Panc1 (cell line): ENCODE measurements at regions not wholly inside any gene's neighbourhood (a gene's known extent, or its start where the extent isn't known, plus 50 kb on each side); places are given as distances from the start of the nearest gene placed in this dataset.
"Not testable (repeated sequence)": the region's sequence is repeated elsewhere in the genome, so short reads cannot be mapped to it uniquely, and the experiment has no call there.

Experiments used
- ATAC-seq: fragments of 200-7000 bp; cut with Tn5 transposase; 2 replicates; pipeline ENCODE4 v1.9.1; 2020; ENCODE audit warnings: mild to moderate bottlenecking, moderate library complexity
- BruUV-seq: library from RNA; stranded (reverse); fragments of 400-500 nt; replicated peaks from 2 replicates; lab custom pipeline; 2021; lab: Mats Ljungman, UMichigan
- CTCF ChIA-PET: fragments of 300-600 bp; sonication (Branson Sonifier 250); formaldehyde crosslinking; loops from one replicate; lab custom pipeline; 2022; ENCODE audit warnings: antibody characterized with exemption; lab: Charles Lee
- POLR2A ChIA-PET: fragments of 300-600 bp; sonication (Branson Sonifier 250); formaldehyde crosslinking; loops from one replicate; lab custom pipeline; 2022; ENCODE audit warnings: antibody characterized with exemption; lab: Charles Lee
- DNase-seq: peaks from one replicate; pipeline ENCODE4 v3.0.0-alpha.2; 2010; ENCODE audit warnings: low read depth, low spot score
- H3K27ac ChIP-seq: 2 replicates; pipeline ENCODE4 v1.5.1; 2011; ENCODE audit warnings: mild to moderate bottlenecking, low read length, inconsistent platforms
- H3K27me3 ChIP-seq: fragments of 200-500 bp; sonication (Bioruptor generic); 2 replicates; pipeline ENCODE4 v1.6.0; 2014; ENCODE audit warnings: low read length, inconsistent platforms; ENCODE audit not compliant: control insufficient read depth, insufficient read depth
- H3K36me3 ChIP-seq: fragments of 200-500 bp; sonication (Bioruptor generic); 2 replicates; pipeline ENCODE4 v1.5.1; 2014; ENCODE audit warnings: inconsistent platforms, mild to moderate bottlenecking, low read length, moderate library complexity; ENCODE audit not compliant: control insufficient read depth, insufficient read depth
- H3K4me1 ChIP-seq: 2 replicates; pipeline ENCODE4 v1.5.1; 2011; ENCODE audit warnings: inconsistent platforms, mild to moderate bottlenecking, low read length, moderate library complexity; ENCODE audit not compliant: control insufficient read depth, insufficient read depth
- H3K4me3 ChIP-seq, 2 experiments: 2 replicates each; pipeline ENCODE4 v1.5.1; 2011 to 2012; ENCODE audit warnings: low read depth in 2 of 2, low read length in 2 of 2, mild to moderate bottlenecking in 2 of 2, inconsistent platforms in 1 of 2, moderate library complexity in 1 of 2
- H3K9me3 ChIP-seq: fragments of 200-500 bp; sonication (Bioruptor generic); 2 replicates; pipeline ENCODE4 v1.5.1; 2014; ENCODE audit warnings: low read depth, mild to moderate bottlenecking, inconsistent platforms, low read length, moderate library complexity; ENCODE audit not compliant: control insufficient read depth, insufficient read depth
- POLR2AphosphoS5 ChIP-seq: IDR thresholded peaks from 2 replicates; pipeline ENCODE4 v1.6.1; 2012; ENCODE audit warnings: mild to moderate bottlenecking, low read depth, low read length, moderate library complexity
- SIN3A ChIP-seq: IDR thresholded peaks from 2 replicates; pipeline ENCODE4 v1.6.1; 2012; ENCODE audit warnings: low read depth, mild to moderate bottlenecking, low read length, moderate library complexity, borderline replicate concordance; ENCODE audit not compliant: insufficient read depth
- TCF7L2 ChIP-seq: IDR thresholded peaks from 2 replicates; pipeline ENCODE4 v1.6.1; 2011; ENCODE audit warnings: mild to moderate bottlenecking, low read depth, low read length, inconsistent platforms
- in situ Hi-C: cut with HindIII; loops from 2 replicates; pipeline ENCODE4 v1.10.0; 2016; ENCODE audit warnings: low sequenced_read_pairs, low pct_unique_long_range_greater_than_20kb
- intact Hi-C: fragments of 100-400 bp; cut with micrococcal nuclease; formaldehyde crosslinking; loops from one replicate; pipeline ENCODE4 v1.10.0; 2022; ENCODE audit not compliant: unreplicated experiment
- TF ChIP-seq, protein P1 (sequence below): fragments of 450-650 bp; IDR thresholded peaks from 2 replicates; pipeline ENCODE4 v1.5.1; 2017; ENCODE audit warnings: mild to moderate bottlenecking
- TF ChIP-seq, protein P2 (sequence below), 2 experiments: IDR thresholded peaks; 2 replicates each; pipeline ENCODE4 v1.6.1; 2011 to 2012; ENCODE audit warnings: low read depth in 2 of 2, control low read depth in 1 of 2, low read length in 1 of 2, mild to moderate bottlenecking in 1 of 2, moderate library complexity in 1 of 2; ENCODE audit not compliant: insufficient read depth in 1 of 2

DNA sequence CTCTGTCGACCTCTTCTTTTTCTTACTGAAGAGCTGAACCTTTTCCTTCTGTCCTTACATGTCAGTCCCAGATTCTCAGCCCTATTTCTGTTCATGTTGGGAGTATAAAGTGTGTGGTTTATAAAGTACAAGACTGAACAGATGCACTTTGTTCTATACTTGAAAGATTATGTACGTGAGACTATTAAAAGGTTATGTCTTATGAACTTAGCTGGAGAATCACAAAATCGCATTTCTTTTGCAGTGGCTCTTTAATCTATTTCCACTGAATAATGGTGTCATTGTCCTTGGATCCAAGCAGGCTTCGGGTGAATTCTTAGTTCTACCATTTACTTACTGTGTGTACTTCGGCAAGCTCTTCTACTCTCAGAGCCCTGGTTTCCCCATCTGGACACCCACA is 558.4 kb downstream of the TMEM135 start:
- in situ Hi-C loops: no loop called here
- ChIA-PET POLR2A (no interaction called here), CTCF (no interaction called here)
- no peak for TF ChIP-seq POLR2AphosphoS5
- TF ChIP-seq, protein P1, sequence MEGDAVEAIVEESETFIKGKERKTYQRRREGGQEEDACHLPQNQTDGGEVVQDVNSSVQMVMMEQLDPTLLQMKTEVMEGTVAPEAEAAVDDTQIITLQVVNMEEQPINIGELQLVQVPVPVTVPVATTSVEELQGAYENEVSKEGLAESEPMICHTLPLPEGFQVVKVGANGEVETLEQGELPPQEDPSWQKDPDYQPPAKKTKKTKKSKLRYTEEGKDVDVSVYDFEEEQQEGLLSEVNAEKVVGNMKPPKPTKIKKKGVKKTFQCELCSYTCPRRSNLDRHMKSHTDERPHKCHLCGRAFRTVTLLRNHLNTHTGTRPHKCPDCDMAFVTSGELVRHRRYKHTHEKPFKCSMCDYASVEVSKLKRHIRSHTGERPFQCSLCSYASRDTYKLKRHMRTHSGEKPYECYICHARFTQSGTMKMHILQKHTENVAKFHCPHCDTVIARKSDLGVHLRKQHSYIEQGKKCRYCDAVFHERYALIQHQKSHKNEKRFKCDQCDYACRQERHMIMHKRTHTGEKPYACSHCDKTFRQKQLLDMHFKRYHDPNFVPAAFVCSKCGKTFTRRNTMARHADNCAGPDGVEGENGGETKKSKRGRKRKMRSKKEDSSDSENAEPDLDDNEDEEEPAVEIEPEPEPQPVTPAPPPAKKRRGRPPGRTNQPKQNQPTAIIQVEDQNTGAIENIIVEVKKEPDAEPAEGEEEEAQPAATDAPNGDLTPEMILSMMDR: no peak
- no peak for TF ChIP-seq SIN3A
- H3K4me1 ChIP-seq: no peaks in the 10 kb centered on the region
- H3K9me3 ChIP-seq: no peaks in the 10 kb centered on the region
- no peak overlapping the region for H3K27ac ChIP-seq
- BruUV-seq: no TSS peak
- H3K27me3 ChIP-seq: no peaks in the 10 kb centered on the region
- H3K36me3 ChIP-seq: no peaks in the 10 kb centered on the region
- intact Hi-C loops: no loop called here
- no peak for ATAC-seq
- DNase-seq: no peak
- no peak overlapping the region for H3K4me3 ChIP-seq

DNA sequence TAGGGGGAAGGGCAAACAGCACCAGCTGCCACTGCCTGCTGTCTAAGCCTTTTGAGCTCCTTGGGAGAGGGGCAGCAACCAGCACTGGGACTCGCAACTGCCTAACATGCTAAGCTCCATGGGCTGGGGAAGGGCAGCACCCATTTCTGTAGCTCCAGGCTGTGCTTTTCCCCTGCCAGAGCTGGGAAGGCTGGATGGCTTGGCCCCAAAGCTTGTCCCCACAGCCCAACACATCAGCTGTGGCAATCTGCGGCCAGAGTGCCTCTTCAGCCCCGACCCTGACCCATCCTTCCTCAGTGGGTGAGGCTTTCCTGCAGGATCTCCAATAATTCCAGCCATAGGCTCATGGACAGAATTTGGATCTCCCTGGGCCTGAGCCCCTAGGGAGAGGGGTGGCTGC is 551.3 kb downstream of the TMEM135 start:
- Histone ChIP-seq H3K9me3 (no peaks in the 10 kb centered on the region), H3K27ac (no peak overlapping the region), H3K36me3 (no peaks in the 10 kb centered on the region), H3K27me3 (no peaks in the 10 kb centered on the region), H3K4me1 (no peaks in the 10 kb centered on the region), H3K4me3 (no peak overlapping the region)
- TF ChIP-seq SIN3A (no peak), TCF7L2 (no peak), POLR2AphosphoS5 (no peak)
- TF ChIP-seq, protein P2, sequence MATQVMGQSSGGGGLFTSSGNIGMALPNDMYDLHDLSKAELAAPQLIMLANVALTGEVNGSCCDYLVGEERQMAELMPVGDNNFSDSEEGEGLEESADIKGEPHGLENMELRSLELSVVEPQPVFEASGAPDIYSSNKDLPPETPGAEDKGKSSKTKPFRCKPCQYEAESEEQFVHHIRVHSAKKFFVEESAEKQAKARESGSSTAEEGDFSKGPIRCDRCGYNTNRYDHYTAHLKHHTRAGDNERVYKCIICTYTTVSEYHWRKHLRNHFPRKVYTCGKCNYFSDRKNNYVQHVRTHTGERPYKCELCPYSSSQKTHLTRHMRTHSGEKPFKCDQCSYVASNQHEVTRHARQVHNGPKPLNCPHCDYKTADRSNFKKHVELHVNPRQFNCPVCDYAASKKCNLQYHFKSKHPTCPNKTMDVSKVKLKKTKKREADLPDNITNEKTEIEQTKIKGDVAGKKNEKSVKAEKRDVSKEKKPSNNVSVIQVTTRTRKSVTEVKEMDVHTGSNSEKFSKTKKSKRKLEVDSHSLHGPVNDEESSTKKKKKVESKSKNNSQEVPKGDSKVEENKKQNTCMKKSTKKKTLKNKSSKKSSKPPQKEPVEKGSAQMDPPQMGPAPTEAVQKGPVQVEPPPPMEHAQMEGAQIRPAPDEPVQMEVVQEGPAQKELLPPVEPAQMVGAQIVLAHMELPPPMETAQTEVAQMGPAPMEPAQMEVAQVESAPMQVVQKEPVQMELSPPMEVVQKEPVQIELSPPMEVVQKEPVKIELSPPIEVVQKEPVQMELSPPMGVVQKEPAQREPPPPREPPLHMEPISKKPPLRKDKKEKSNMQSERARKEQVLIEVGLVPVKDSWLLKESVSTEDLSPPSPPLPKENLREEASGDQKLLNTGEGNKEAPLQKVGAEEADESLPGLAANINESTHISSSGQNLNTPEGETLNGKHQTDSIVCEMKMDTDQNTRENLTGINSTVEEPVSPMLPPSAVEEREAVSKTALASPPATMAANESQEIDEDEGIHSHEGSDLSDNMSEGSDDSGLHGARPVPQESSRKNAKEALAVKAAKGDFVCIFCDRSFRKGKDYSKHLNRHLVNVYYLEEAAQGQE (IDR thresholded peaks at IDR 0.05; ENCODE audit: insufficient read depth in 1 of 2, low read depth in 2 of 2, low read length in 1 of 2): no peak
- TF ChIP-seq, protein P1: no peak
- ATAC-seq (no peak), DNase-seq (no peak)
- in situ Hi-C loops: no loop called here
- intact Hi-C loops: no loop called here
- POLR2A ChIA-PET: no interaction called here
- BruUV-seq: no TSS peak
- CTCF ChIA-PET: no interaction called here

DNA sequence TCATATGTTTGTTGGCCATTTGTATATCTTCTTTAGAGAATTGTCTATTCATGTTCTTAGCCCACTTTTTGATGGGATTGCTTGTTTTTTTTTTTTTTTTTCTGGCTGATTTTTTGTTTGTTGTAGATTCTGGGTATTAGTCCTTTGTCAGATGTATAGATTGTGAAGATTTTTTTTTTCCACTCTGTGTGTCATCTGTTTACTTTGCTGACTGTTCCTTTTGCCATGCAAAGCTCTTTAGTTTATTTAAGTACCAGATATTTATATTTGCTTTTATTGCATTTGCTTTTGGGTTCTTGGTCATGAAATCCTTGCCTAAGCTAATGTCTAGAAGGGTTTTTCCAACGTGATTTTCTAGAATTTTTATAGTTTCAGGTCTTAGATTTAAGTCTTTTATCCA is 547.9 kb downstream of the TMEM135 start:
- H3K36me3 ChIP-seq, ATAC-seq, in situ Hi-C loops, H3K27me3 ChIP-seq, H3K4me3 ChIP-seq, POLR2A ChIA-PET, DNase-seq, BruUV-seq, H3K9me3 ChIP-seq, CTCF ChIA-PET, H3K27ac ChIP-seq, H3K4me1 ChIP-seq, intact Hi-C loops: not testable (repeated sequence)
